OCI-LY1 (cell line): ENCODE measurements at regions not wholly inside any gene's neighbourhood (a gene's known extent, or its start where the extent isn't known, plus 50 kb on each side); places are given as distances from the start of the nearest gene placed in this dataset.

Experiments
- H2AFZ ChIP-seq: fragments of 200-600 bp; sonication (generic), shearing (Covaris generic); 2 replicates; pipeline ENCODE4 v1.6.0; 2014; ENCODE audit warnings: antibody characterized with exemption, mild to moderate bottlenecking, low read length
- H3F3A ChIP-seq: fragments of 200-600 bp; sonication (generic), shearing (Covaris generic); 2 replicates; pipeline ENCODE4 v1.6.0; 2014; ENCODE audit warnings: mild to moderate bottlenecking, antibody characterized with exemption, low read length, moderate library complexity; ENCODE audit not compliant: insufficient read depth
- H3K27ac ChIP-seq: fragments of 200-600 bp; sonication (generic); 2 replicates; pipeline ENCODE4 v1.5.1; 2014; ENCODE audit warnings: low read length, mixed run types, mild to moderate bottlenecking, low read depth; ENCODE audit not compliant: poor library complexity, severe bottlenecking
- H3K27me3 ChIP-seq: fragments of 200-600 bp; sonication (generic); 2 replicates; pipeline ENCODE4 v1.6.0; 2014; ENCODE audit warnings: antibody characterized with exemption, mild to moderate bottlenecking, low read length, moderate library complexity; ENCODE audit not compliant: insufficient read depth
- H3K36me3 ChIP-seq: fragments of 200-600 bp; sonication (generic); 2 replicates; pipeline ENCODE4 v1.6.1; 2014; ENCODE audit warnings: mild to moderate bottlenecking, antibody characterized with exemption, low read length, moderate library complexity, mixed read lengths; ENCODE audit not compliant: insufficient read depth
- H3K4me1 ChIP-seq: fragments of 200-600 bp; sonication (generic); 2 replicates; pipeline ENCODE4 v1.5.1; 2014; ENCODE audit warnings: mild to moderate bottlenecking, low read length, moderate library complexity; ENCODE audit not compliant: insufficient read depth, severe bottlenecking
- H3K4me2 ChIP-seq: fragments of 200-600 bp; sonication (generic), shearing (Covaris generic); 2 replicates; pipeline ENCODE4 v1.6.1; 2014; ENCODE audit warnings: low read length
- H3K4me3 ChIP-seq: fragments of 200-600 bp; sonication (generic); 2 replicates; pipeline ENCODE4 v1.5.1; 2014; ENCODE audit warnings: low read length, low read depth, mild to moderate bottlenecking, mixed read lengths; ENCODE audit not compliant: poor library complexity, severe bottlenecking
- H3K79me2 ChIP-seq: fragments of 200-600 bp; shearing (Covaris generic); 2 replicates; pipeline ENCODE4 v1.6.1; 2016; ENCODE audit warnings: mixed run types, low read length, mixed read lengths; ENCODE audit not compliant: insufficient read depth
- H3K9ac ChIP-seq: fragments of 200-600 bp; sonication (generic), shearing (Covaris generic); 2 replicates; pipeline ENCODE4 v1.6.1; 2014; ENCODE audit warnings: mild to moderate bottlenecking, low read length, mixed read lengths
- H3K9me2 ChIP-seq: fragments of 200-600 bp; sonication (generic), shearing (Covaris generic); 2 replicates; pipeline ENCODE4 v1.6.1; 2014; ENCODE audit warnings: low read depth, mild to moderate bottlenecking, low read length, mixed read lengths
- H3K9me3 ChIP-seq: fragments of 200-600 bp; shearing (Covaris generic); 2 replicates; pipeline ENCODE4 v1.6.1; 2014; ENCODE audit warnings: low read length, mixed read lengths
- H4K20me1 ChIP-seq: fragments of 200-600 bp; sonication (generic), shearing (Covaris generic); 2 replicates; pipeline ENCODE4 v1.6.0; 2016; ENCODE audit warnings: mild to moderate bottlenecking, low read length; ENCODE audit not compliant: insufficient read depth
- EZH2 ChIP-seq: fragments of 200-600 bp; sonication (generic), shearing (Covaris generic); IDR thresholded peaks from 2 replicates; pipeline ENCODE4 v1.8.0; 2017; ENCODE audit warnings: borderline replicate concordance, mixed run types, mild to moderate bottlenecking, antibody characterized with exemption, low read length, moderate library complexity, mixed read lengths
- TF ChIP-seq, protein P1 (sequence below): fragments of 200-600 bp; sonication (generic), shearing (Covaris generic); IDR thresholded peaks from 2 replicates; pipeline ENCODE4 v1.5.1; 2017; ENCODE audit warnings: mild to moderate bottlenecking, antibody characterized with exemption, low read length, moderate library complexity, mixed read lengths

DNA sequence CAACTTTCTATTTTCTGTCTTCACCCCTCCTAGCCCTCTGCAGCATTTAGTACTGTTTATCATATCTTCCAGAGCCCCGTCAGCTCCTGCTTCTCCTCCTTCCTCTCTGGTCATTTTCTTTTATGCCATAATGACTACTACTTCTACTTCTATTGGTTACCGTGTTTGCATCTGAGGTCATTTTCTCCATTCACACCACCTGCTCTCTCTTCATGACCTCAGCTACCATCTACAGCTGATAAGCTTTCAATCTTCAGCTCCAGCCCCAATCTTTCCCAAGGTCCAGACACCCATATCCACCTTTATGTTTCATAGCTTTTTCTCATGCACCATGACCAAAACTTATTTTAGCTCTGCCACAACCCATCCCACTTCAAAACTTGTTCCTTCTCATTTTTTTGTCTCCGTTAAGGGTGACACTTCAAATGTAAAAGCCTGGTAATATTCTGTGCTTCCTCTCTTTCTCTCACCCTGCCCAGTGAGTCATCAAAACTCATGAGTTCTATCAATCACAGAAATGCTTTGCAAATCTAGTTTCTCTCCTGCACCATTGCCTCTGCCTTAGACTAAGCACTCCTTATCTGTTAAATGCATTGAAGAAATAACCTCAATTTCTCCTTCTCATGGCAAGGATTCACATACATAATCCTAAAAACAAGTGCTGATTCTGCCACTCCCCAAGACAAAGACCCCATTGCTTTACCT, 71.3 kb upstream of the IQCM start:
- no peaks in the 10 kb centered on the region for H3K9me2 ChIP-seq
- H4K20me1 ChIP-seq, result no peaks in the 10 kb centered on the region
- no peaks in the 10 kb centered on the region for H3K36me3 ChIP-seq
- H3K27me3 ChIP-seq, result no peaks in the 10 kb centered on the region
- H3K9me3 ChIP-seq, result no peaks in the 10 kb centered on the region
- TF ChIP-seq EZH2, result no peak
- TF ChIP-seq, protein P1, sequence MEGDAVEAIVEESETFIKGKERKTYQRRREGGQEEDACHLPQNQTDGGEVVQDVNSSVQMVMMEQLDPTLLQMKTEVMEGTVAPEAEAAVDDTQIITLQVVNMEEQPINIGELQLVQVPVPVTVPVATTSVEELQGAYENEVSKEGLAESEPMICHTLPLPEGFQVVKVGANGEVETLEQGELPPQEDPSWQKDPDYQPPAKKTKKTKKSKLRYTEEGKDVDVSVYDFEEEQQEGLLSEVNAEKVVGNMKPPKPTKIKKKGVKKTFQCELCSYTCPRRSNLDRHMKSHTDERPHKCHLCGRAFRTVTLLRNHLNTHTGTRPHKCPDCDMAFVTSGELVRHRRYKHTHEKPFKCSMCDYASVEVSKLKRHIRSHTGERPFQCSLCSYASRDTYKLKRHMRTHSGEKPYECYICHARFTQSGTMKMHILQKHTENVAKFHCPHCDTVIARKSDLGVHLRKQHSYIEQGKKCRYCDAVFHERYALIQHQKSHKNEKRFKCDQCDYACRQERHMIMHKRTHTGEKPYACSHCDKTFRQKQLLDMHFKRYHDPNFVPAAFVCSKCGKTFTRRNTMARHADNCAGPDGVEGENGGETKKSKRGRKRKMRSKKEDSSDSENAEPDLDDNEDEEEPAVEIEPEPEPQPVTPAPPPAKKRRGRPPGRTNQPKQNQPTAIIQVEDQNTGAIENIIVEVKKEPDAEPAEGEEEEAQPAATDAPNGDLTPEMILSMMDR, result no peak
- no peak overlapping the region for H3K4me3 ChIP-seq
- no peak overlapping the region for H3K27ac ChIP-seq
- H3F3A ChIP-seq, result no peaks in the 10 kb centered on the region
- H3K79me2 ChIP-seq, result no peaks in the 10 kb centered on the region
- H3K9ac ChIP-seq, result no peak overlapping the region
- H3K4me1 ChIP-seq, result no peaks in the 10 kb centered on the region
- no peak overlapping the region for H2AFZ ChIP-seq
- no peak overlapping the region for H3K4me2 ChIP-seq

DNA sequence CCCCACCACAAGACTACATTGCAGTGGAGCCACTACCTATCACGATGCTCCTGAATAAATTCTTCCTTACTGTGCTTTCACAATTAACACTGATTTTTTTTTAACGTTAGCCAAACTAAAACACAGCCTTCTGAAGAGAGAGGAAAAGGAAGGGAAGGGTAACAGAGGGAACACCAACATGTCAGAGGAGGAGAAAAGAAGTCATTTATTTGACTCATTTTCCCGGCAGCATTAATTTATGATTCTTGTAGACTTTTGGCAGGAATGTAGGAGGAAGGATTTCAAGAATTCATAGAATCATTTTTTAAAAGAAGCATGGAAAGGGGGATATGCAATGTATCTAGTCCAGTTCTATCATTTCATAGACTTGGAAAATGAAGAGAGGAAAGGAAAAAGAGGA, 74.3 kb upstream of the IQCM start:
- H3K36me3 ChIP-seq, result no peaks in the 10 kb centered on the region
- no peak overlapping the region for H3K4me3 ChIP-seq
- no peak overlapping the region for H3K27ac ChIP-seq
- no peaks in the 10 kb centered on the region for H3F3A ChIP-seq
- TF ChIP-seq EZH2, result no peak
- TF ChIP-seq, protein P1, result no peak
- H3K79me2 ChIP-seq, result no peaks in the 10 kb centered on the region
- no peaks in the 10 kb centered on the region for H3K27me3 ChIP-seq
- no peak overlapping the region for H3K9ac ChIP-seq
- no peak overlapping the region for H3K4me2 ChIP-seq
- no peak overlapping the region for H2AFZ ChIP-seq
- no peaks in the 10 kb centered on the region for H4K20me1 ChIP-seq
- H3K9me2 ChIP-seq, result no peaks in the 10 kb centered on the region
- H3K9me3 ChIP-seq, result no peaks in the 10 kb centered on the region
- H3K4me1 ChIP-seq, result no peaks in the 10 kb centered on the region

DNA sequence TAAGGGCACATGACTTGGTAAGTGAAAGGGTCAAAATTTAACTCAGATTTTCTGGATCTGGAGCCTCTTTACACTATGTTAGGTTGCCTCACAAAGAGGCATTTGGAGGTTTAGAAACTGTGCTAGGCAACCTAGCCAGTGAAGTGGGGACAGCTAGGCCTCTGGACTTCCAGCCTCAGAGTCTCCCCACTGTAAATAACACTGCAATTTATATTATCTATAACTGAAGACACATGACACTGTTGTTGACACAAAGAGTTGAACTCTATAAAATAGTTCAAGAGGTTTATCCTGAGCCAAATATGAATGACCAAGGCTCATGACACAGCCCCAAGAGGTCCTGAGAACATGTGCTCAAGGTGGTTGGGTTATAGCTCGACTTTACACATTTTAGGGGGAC, 74.9 kb upstream of the IQCM start:
- Histone ChIP-seq H3F3A (no peaks in the 10 kb centered on the region), H3K36me3 (no peaks in the 10 kb centered on the region), H2AFZ (no peak overlapping the region), H3K9me2 (no peaks in the 10 kb centered on the region), H3K27me3 (no peaks in the 10 kb centered on the region), H3K4me1 (no peaks in the 10 kb centered on the region), H3K4me2 (no peak overlapping the region), H3K4me3 (no peak overlapping the region), H4K20me1 (no peaks in the 10 kb centered on the region), H3K27ac (no peak overlapping the region), H3K79me2 (no peaks in the 10 kb centered on the region), H3K9me3 (no peaks in the 10 kb centered on the region), H3K9ac (no peak overlapping the region)
- TF ChIP-seq, protein P1, result no peak
- no peak for TF ChIP-seq EZH2
